EL (cell line): ENCODE measurements at regions not wholly inside any gene's neighbourhood (a gene's known extent, or its start where the extent isn't known, plus 50 kb on each side); places are given as distances from the start of the nearest gene placed in this dataset.
"Not testable (repeated sequence)": the region's sequence is repeated elsewhere in the genome, so short reads cannot be mapped to it uniquely, and the experiment has no call there.

Experiments used
- DNase-seq: peaks from one replicate; pipeline ENCODE4 v3.0.0-alpha.2; 2016

DNA sequence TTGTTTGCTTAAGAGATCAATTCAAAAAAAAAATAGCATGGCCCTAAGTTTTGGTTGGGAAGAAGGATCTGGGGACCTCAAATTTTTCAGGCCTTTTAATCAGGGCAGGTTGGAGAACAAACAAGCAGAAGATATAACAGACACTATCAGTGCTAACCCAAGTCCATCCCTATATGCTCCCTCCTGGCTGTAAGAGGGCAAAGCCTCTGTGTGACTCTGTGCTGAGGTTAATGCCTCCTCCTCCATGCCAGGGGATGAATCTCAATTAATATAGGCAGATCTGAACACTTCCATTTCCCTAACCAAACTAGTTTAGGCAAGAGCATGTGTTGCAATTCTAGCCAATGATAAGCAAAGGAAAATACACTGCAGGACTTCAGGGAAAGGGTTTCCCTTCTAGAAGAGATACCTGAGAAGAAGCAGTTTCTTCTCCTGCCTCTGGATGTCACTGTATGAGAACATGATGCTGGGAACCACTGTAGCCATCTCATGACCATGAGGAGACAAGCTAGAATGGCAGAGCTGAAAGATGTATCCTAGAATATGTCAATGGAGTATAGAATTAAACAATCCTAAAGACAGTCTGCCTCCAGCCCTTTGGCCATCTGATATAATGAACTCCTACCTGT is 76.0 kb downstream of the CHD9NB start:
- peak; percentile 14 for DNase-seq

DNA sequence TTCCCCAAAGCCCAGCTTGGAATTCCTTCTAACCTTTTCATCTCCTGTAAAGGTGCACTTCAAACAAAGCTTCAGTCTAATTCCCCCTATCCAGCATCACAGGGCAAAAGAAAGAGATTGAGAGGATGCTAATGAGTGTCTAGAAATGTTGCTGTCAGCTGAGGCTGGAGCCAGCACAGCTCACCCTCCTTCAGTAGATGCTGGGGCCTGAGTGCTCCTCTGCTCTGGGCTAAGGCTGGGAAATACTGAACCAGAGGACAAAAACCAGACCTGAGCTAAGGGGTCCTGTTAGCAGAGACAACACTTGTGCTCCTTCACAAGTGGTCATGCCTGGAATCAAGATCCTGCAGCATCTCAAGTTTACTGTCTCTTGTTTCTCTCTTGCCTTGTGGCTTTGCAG is 85.0 kb downstream of the CHD9NB start:
- DNase-seq: no peak

DNA sequence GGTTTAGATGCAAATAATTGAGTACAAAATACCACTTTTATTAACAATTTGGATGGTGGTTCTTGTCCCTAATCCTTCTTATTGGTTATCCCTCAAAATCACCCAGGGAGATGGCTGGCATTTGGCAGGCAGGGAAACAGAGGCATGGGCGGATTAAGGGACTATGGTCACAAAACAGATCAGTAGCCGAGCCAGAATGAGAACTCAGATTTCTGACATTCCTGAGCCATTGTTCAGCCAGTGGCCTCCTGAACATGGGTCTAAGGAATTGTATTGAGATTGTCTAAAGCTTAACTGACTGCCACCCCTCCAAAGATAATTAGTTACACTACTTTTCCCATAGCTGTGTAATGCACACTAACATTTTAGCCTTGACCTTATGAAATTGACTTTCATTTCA is 88.4 kb downstream of the CHD9NB start:
- peak; percentile 2 for DNase-seq

DNA sequence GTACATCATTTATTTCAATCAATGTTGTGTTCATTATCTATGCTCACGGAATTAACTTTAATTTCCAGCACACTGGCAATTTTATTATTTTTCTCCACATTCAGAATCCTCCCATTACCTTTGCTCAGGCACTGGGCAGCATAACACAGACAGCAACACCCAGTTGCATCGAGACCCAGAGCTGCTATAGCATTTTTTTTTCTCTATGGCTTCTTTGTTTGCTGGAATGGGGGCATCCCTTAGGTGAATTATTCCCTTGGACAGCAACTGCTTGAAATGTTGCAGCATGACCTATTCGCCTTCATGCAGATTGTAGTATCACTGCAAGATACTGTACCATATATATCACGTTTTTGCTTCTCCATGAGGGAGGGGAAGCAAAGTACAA is 88.8 kb downstream of the CHD9NB start:
- no peak for DNase-seq

DNA sequence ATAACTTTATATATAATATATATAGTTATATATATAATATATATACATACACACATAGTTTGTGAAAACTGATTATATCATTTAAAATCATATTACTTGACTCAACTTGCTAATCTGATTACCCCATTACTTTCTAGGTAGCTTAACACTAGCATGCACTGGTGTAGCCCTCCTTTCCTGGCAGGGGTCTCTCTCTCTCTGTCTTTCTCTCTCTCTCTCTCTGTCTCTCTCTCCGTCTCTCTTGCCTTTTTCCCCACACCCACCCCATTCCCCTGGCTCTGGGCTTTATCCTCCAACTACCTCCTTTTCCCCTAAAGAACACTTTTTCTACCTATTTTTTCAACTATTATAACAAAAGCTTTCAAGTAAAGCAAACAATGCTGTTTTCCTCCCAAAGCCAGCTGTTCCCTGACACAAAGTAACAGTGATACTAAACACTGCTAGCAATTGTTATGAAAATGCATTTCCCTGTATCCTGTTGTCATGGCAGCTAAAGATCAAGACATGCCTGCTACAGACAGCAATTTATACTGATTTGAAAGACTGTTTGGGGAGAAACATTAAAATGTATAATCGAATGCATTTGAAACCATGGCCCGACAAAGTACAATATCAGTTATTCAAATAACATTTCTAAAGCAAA is 89.4 kb downstream of the CHD9NB start:
- no peak for DNase-seq

DNA sequence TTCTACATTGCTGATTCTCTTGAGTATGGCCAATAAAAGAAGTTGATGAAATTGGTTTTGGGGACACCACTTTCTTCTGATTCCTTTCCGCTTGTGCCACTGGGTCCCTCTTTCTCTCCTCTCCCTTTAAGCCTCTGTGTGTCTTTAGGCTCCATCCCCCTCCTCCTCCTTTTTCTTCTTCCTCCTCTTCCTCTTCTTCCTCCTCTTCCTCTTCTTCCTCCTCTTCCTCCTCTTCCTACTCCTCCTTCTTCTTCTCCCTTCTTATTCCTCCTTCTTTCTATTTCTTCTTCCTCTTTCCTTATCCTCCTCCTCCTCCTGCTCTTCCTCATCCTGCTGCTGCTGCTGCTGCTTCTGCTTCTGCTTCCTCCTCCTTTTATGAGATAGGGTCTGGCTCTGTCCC is 93.7 kb downstream of the CHD9NB start:
- DNase-seq: no peak

DNA sequence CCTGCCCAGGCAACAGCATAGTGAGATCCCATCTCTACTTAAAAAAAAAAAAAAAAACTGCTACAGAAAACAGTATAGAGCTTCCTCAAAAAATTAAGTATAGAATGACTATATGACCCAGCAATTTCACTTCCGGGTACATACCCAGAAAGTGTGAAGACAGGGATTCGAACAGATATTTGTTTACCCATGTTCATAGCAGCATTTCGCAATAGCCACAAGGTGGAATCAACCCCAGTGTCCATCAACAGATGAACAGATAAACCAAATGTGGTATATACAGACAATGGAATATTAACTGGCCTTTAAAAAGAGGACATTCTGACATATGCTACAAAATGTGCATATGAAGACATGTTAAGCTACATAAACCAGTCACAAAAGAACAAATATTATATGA is 95.5 kb downstream of the CHD9NB start:
- DNase-seq: no peak

DNA sequence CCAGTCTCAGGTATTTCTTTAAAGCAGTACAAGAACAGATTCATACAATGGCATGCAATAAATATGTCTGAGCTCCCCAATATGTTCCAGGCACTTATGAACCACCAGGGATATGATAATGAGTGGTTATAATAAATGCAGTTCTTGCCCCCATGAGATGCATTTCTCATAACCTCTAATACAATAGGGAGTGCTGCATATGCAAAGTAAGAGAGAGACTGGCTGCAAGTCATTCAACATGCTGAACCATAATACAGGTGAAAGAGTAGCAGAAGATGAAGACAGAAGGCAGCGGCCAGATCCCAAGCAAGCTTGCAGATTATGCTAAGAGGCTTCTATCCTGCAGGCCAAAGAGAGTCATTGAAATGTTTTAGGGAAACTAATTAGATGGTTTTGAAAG is 96.7 kb downstream of the CHD9NB start:
- no peak for DNase-seq

DNA sequence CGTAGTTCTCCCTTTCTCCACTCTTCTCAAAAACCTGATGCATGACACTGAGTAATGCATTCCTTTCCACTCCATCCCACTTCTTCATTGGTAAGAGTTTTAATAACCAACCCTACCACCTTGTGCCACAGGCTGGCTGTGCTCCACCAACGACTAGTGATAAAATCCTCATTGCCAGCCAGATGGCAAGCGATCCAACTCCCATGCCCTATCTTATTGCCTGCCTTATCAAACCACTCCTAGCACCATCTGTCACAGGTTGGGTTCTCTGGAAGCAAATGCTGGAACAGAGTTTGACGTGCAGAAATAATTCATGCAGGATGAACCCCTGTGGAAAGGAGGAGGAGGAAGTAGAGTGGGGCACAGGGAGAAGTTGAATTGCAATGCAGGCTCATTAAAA is 99.5 kb downstream of the CHD9NB start:
- no peak for DNase-seq

DNA sequence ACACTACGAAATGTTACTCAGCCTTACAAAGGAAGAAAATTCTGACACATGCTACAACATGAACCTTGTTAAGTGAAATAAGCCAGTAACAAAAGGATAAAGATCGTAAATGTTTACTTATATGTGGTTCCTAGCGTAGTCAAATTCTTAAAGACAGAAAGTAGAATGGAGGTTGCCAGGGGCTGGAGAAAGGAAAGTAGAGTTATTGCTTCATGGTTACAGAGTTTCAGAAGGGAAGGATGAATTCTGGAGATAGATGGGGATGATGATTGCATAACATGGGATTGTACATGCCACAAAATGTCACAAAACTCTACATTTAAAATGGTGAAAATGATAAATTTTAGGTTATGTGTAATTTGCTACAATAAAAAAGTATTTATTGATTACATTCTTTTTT is 103.8 kb downstream of the CHD9NB start:
- DNase-seq: no peak

DNA sequence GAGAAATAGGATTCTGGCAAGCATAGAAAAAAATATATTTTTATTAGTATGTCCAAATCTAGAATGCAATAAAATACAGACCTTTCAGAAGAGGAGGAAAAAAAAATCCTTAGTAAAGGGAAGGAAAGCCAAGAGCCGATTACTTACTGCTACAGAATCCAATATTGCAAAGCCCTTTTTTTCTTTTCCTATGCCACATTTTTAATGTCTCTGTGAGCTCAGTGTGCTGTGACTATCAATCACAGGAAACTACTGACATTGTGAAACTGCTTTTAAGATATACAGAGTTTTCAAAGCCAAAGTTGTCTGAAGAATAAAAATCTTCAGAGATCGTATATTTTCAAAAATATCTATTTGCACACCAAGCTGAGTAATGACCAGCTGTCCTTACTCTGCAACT is 120.4 kb downstream of the CHD9NB start:
- DNase-seq: no peak

DNA sequence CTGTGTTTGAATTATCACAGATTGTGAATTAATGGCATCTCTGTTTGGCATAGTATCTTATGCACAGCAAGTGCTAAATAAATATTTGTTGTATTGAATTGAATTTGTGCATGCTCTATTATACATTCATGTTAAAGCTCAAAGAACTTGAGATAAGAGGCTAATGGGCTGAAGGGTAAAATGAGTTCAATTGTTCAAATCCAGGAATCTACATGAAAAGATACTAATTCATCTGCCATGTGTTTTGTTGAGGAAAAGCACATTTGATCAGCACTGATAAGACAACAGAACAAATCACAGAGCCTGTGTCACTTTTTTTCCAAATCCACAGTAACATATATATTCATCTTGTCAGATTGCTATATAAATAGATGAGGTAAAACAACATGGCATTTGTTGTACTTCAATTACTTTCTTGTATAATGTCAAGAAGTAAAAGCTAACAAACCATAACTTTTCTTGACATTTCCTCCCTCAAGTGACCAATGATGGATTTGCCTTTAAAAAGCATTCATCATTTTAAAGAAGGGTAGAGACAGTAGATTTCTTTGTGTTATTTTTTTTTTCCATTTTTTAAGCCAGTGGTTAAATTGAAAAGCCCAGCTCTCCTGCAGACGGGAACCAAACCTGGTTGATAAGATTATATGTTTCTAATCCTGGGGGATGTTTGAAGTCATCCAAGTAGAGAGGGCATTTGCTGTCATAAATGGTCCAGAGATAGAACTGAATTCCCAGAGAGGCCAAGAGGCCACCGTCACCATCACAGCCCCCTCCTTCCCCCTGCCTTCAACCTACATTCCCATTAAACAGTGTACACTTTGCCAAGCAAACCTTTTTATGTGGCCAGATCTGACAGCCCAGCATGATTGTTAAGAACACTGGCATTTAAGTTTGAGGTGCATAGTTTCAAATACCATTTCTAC is 123.0 kb downstream of the CHD9NB start:
- no peak for DNase-seq

DNA sequence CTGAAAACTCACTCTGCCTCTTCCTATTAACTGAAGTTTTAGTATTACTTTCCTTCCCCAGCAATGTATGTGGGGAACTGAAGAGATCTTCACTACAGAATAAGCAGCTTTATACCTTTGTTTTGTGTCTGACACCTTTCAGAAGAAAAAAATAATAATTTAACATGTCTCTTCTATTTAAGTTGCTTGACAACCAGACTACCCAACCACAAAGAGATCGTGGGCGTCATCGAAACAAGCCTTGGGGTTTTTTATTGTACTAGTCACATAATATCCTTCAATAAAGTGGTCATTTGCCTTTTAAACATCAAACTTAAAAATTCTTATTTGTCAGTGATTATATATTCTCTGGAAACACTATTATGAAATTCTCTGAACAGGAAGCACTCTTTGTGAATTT is 123.7 kb downstream of the CHD9NB start:
- no peak for DNase-seq

DNA sequence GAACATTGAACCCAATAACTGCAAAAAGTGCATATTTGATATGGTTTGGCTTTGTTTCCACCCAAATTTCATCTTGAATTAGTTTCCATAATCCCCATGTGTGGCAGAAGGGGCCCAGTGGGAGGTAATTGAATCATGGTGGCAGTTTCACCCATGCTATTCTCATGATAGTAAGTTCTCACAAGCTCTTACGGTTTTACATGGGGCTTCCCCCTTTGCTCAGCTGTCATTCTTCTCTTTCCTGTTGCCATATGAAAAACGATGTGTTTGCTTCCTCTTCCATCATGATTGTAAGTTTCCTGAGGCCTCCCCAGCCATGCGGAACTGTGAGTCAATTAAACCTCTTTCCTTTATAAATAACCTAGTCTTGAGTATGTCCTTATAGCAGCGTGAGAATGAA is 127.6 kb downstream of the CHD9NB start:
- no peak for DNase-seq

DNA sequence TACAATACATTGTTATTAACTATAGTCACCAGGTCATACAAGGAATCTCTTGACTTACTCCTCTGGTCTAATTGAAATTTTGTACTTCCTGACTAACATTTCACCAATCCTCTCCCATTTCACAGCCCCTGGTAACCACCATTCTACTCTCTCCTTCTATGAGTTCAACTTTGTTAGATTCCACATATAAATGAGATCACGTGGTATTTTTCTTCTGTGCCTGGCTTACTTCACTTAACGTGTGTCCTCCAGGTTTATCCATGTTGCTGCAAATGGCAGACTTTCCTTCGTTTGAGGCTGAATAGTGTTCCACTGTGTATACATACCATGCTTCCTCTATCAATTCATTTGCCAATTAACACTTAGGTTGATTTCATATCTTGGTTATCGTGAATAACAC is 128.5 kb downstream of the CHD9NB start:
- no peak for DNase-seq

DNA sequence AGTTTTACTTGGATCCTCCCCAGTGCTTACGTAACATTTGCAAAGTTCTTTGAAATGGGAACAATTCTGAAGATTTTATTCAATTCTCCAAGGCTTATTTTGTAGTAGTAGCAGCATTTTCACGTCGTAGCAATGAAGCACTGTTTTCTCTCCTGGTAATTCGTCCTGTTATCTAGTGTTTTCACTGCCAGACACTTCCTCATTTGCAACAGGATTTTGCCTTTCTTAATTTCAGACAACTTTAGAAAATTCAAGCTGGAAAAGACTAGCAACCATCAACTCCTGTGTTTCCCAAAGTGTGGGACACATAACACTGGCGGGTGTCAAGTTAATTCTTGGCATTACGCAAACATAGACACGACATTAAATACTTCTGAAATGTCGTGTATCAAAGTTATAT is 131.6 kb downstream of the CHD9NB start:
- DNase-seq: no peak

DNA sequence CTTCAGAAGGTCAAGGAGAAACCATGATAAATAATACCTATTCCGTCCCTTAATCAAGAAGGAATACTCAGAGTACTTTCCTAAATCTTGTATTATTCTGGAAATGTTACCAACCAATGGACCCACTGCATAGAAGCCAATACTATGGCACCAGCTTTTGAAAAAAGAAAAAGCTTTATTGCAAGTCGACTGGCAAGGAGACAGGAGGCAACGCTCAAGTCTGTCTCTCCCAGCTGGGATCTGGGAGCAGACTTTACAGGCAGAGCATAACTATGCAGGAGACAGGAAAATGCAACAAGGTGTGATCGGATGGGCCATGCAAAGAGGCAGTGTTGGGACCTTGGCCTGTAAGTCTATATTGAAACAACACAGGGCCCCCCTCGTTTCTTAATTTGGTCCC is 132.4 kb downstream of the CHD9NB start:
- DNase-seq: no peak

DNA sequence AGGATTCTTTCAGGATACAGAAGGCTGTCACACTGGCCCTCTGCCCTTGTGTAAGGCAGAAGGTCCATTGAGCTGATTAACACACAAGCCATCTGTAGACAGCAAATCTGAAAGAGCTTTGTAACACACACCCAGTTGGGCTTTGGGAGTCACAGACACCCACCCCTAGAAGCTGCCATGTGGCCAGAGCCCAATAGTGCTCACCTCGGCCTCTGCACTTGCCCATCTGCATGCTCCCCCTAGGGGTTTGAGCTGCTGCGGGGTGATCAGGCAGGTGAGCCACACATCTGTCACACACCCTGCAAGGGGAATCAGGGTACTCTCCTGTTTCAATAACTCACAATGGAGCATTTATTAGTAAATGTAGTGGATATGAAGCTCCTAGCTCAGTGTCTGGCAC is 138.3 kb downstream of the CHD9NB start:
- no peak for DNase-seq

DNA sequence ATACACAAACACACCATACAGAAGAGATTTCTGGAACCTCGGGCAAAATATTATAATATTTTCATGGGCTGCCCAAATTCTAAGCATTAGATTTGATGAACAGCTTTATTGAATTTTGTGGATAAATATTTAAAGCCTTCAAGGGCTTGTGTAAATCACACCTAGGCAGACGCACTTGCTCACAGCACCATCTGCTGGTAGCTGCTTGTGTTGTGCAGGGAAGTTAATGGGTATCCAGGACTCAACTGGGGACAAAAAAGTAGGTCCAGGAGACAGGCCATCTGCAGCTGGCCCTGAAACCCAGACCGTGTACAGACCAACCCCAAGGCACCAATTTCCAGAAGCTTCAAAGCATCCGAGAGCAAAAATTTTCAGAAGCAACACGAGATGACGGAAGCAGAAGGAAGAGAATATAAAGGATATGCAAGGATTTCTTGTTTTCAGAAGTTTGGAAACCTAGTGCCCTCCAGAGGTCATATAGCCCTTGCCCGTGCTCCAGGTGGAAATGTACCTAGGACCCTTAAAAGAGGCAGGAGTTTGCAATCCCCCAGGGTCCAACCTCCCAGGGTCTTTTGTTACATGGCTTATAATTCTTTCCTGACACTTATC is 140.0 kb downstream of the CHD9NB start:
- peak; percentile 31 for DNase-seq

DNA sequence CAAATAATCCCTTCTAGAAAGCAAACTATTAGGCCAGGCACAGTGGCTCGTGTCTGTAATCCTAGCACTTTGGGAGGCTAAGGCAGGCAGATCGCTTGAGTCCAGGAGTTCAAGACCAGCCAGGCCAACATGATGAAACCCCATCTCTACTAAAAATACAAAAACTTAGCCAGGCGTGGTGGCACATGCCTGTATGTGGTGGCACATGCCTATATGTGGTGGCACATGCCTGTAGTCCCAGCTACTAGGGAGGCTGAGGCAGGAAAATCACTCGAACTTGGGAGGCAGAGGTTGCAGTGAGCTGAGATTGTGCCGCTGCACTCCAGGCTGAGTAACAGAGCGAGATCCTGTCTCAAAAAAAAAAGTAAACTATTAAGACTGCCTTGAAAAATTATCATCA is 144.6 kb downstream of the CHD9NB start:
- DNase-seq: not testable (repeated sequence)

DNA sequence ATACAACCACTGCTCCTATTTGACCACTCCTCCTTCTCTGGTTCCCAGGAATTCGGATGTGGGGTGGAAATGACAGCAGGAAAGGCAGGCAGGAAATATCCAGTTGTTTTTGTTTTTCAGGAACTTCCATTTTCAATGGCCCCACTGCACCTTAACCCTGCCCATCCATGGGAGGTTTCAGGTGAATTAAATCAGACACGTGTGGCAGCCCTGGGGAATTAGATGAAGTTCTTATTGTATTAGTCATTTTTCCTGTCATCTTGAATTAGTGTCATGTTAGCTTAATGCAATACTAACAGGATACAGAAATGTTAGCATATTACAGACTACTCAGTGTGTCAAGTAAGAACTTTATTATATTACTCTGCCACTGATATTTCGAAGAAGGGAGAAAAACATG is 146.4 kb downstream of the CHD9NB start:
- no peak for DNase-seq

DNA sequence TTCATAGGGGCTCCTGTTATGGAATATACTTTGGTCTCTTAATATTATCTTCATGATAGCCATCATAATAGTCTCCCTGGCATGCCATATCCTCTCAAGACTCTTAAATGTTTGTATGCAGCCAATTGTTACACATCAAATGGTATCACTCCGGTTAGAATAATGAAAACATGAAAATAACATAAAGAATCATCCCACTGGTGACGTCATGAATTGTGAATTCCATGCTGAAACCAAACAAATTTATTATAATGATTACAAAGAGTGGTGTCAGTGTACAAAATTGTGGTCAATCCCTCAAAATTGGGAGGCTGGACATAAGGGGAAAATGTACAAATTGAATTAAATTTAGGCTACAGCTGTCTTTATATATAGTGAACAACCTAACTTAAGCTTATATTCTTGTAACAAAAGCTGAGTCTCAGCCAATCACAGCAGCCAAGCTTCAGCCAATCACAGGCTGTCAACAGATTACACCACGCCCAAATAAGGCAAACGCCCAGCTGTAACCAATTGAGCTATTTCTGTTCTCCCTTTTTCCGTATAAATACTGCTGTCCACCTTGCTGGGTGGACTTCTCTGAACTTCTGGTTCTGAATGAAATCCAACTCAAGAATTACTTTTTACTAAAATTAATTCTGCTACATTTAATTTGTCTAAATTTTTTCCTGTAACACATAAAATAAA is 156.1 kb downstream of the CHD9NB start:
- DNase-seq: no peak

DNA sequence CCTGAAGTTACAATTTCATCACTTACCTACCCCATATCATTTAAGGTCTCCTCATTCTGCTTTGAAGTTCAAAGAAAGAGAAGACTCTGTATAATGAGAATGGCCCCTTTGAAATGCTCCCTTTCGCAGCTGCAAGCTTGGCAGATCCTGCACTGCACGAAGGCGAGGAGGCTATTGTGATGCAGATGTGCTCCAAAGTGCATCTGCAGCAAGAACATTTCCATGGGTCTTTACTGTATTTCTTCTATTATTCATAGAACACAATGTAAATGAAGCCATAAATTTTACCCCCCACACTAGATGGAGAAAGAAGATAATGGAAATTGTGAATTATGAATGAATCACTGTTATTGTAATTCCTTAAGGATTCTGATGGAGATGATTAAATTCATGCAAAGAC is 178.7 kb downstream of the CHD9NB start:
- no peak for DNase-seq
